Transverse colon (tissue), 3 donors: ENCODE measurements at regions not wholly inside any gene's neighbourhood (a gene's known extent, or its start where the extent isn't known, plus 50 kb on each side); places are given as distances from the start of the nearest gene placed in this dataset.

ENCODE experiments used
- EP300 ChIP-seq: sonication (generic); formaldehyde crosslinking; IDR thresholded peaks from one replicate; pipeline ENCODE4 v1.6.1; 2017; ENCODE audit warnings: antibody characterized with exemption, low read depth
- POLR2A ChIP-seq: fragments of 450-650 bp; IDR thresholded peaks from one replicate; pipeline ENCODE4 v1.6.1; 2016; ENCODE audit warnings: antibody characterized with exemption, mild to moderate bottlenecking, moderate library complexity
- TF ChIP-seq, protein P1 (sequence below), 5 experiments: fragments of 200-600 bp in 3 of 5; fragments of 450-650 bp in 2 of 5; sonication (generic) in 3 of 5; IDR thresholded peaks; 1 replicate in 2 of 5; 2 replicates in 3 of 5; pipeline ENCODE4 v1.5.1; 2016 to 2017; ENCODE audit warnings: antibody characterized with exemption in 5 of 5, inconsistent platforms in 3 of 5, mild to moderate bottlenecking in 2 of 5, moderate library complexity in 1 of 5

- TF ChIP-seq POLR2A (no peak), EP300 (no peak)
- TF ChIP-seq, protein P1, sequence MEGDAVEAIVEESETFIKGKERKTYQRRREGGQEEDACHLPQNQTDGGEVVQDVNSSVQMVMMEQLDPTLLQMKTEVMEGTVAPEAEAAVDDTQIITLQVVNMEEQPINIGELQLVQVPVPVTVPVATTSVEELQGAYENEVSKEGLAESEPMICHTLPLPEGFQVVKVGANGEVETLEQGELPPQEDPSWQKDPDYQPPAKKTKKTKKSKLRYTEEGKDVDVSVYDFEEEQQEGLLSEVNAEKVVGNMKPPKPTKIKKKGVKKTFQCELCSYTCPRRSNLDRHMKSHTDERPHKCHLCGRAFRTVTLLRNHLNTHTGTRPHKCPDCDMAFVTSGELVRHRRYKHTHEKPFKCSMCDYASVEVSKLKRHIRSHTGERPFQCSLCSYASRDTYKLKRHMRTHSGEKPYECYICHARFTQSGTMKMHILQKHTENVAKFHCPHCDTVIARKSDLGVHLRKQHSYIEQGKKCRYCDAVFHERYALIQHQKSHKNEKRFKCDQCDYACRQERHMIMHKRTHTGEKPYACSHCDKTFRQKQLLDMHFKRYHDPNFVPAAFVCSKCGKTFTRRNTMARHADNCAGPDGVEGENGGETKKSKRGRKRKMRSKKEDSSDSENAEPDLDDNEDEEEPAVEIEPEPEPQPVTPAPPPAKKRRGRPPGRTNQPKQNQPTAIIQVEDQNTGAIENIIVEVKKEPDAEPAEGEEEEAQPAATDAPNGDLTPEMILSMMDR (IDR thresholded peaks at IDR 0.05): no peak
These were observed 88.9 kb downstream of the PERP start for GRCh38 chr6:138018297-138018696.
